Adrenal gland (tissue), 5 donors: ENCODE measurements at regions not wholly inside any gene's neighbourhood (a gene's known extent, or its start where the extent isn't known, plus 50 kb on each side); places are given as distances from the start of the nearest gene placed in this dataset.

Source experiments
- CTCF ChIP-seq, 6 experiments: fragments of 450-650 bp in 4 of 6; fragments of 200-600 bp in 2 of 6; sonication (generic) in 1 of 6; IDR thresholded peaks; 1 replicate in 5 of 6; 2 replicates in 1 of 6; pipeline versions ENCODE4 v1.5.1 to v1.8.0; 2016 to 2021; ENCODE audit warnings: antibody characterized with exemption in 6 of 6, mild to moderate bottlenecking in 2 of 6, moderate library complexity in 1 of 6
- POLR2A ChIP-seq, 2 donors: fragments of 450-650 bp; IDR thresholded peaks; one replicate each; pipeline ENCODE4 v1.6.1; 2017; ENCODE audit warnings: antibody characterized with exemption in 2 of 2, mild to moderate bottlenecking in 2 of 2, moderate library complexity in 1 of 2
- donor health status: DM: no; HTN: no; CAD: no.

GRCh38 chr10:123306290-123306689, 152.1 kb downstream of the BUB3 start:
- no peak for TF ChIP-seq CTCF (IDR thresholded peaks at IDR 0.05)
- TF ChIP-seq POLR2A (IDR thresholded peaks at IDR 0.05): no peak
